ENCODE measurements at regions not wholly inside any gene's neighbourhood (a gene's known extent, or its start where the extent isn't known, plus 50 kb on each side); places are given as distances from the start of the nearest gene placed in this dataset.

GRCh38 chr6:104572901-104573300 lies 286.8 kb downstream of the HACE1 start:
- no peak for DNase-seq

- DNase-seq: no peak
These were observed 293.3 kb downstream of the HACE1 start for GRCh38 chr6:104566411-104566810.

GRCh38 chr6:104563306-104563705 lies 296.4 kb downstream of the HACE1 start:
- DNase-seq: no peak

GRCh38 chr6:104559435-104560202 lies 300.1 kb downstream of the HACE1 start:
- DNase-seq: no peak

- DNase-seq: no peak
These were observed 301.0 kb downstream of the HACE1 start for GRCh38 chr6:104558746-104559145.

GRCh38 chr6:104548297-104548696 lies 311.4 kb downstream of the HACE1 start:
- no peak for DNase-seq

- DNase-seq: no peak
These were observed 318.3 kb downstream of the HACE1 start for GRCh38 chr6:104541411-104541810.

GRCh38 chr6:104540743-104541142 lies 319.0 kb downstream of the HACE1 start:
- no peak for DNase-seq

GRCh38 chr6:104539173-104539572 lies 320.5 kb downstream of the HACE1 start:
- DNase-seq: no peak

GRCh38 chr6:104537872-104538271 lies 321.8 kb downstream of the HACE1 start:
- no peak for DNase-seq

GRCh38 chr6:104537180-104537579 lies 322.5 kb downstream of the HACE1 start:
- no peak for DNase-seq

- DNase-seq: no peak
These were observed 327.3 kb downstream of the HACE1 start for GRCh38 chr6:104532462-104532861.

GRCh38 chr6:104531646-104532045 lies 328.1 kb downstream of the HACE1 start:
- no peak for DNase-seq

- DNase-seq: no peak
These were observed 331.8 kb downstream of the HACE1 start for GRCh38 chr6:104527761-104528415.

- DNase-seq: no peak
These were observed 332.4 kb downstream of the HACE1 start for GRCh38 chr6:104527311-104527710.

- DNase-seq: no peak
These were observed 333.3 kb downstream of the HACE1 start for GRCh38 chr6:104526376-104526775.

- peak; percentile 56 for DNase-seq
These were observed 333.9 kb downstream of the HACE1 start for GRCh38 chr6:104525677-104526322.

GRCh38 chr6:104522533-104522932 lies 337.2 kb downstream of the HACE1 start:
- no peak for DNase-seq

- no peak for DNase-seq
These were observed 338.5 kb downstream of the HACE1 start for GRCh38 chr6:104521176-104521575.

GRCh38 chr6:104519566-104519965 lies 340.2 kb downstream of the HACE1 start:
- no peak for DNase-seq

GRCh38 chr6:104509355-104509754 lies 350.4 kb downstream of the HACE1 start:
- DNase-seq: no peak

- no peak for DNase-seq
These were observed 353.3 kb downstream of the HACE1 start for GRCh38 chr6:104506429-104506828.

GRCh38 chr6:104505838-104506237 lies 353.9 kb downstream of the HACE1 start:
- DNase-seq: no peak

GRCh38 chr6:104500265-104500664 lies 359.5 kb downstream of the HACE1 start:
- no peak for DNase-seq
